Activated T-cell treated with anti-CD3 and anti-CD28 coated beads for 1 hour (primary cell): ENCODE measurements at regions not wholly inside any gene's neighbourhood (a gene's known extent, or its start where the extent isn't known, plus 50 kb on each side); places are given as distances from the start of the nearest gene placed in this dataset.

Experiments
- DNase-seq: peaks from one replicate; pipeline ENCODE4 v3.0.0-alpha.2; 2020; ENCODE audit warnings: low read depth

GRCh38 chr11:134644476-134645456 lies 232.7 kb upstream of the B3GAT1 start:
- DNase-seq = no peak

DNA sequence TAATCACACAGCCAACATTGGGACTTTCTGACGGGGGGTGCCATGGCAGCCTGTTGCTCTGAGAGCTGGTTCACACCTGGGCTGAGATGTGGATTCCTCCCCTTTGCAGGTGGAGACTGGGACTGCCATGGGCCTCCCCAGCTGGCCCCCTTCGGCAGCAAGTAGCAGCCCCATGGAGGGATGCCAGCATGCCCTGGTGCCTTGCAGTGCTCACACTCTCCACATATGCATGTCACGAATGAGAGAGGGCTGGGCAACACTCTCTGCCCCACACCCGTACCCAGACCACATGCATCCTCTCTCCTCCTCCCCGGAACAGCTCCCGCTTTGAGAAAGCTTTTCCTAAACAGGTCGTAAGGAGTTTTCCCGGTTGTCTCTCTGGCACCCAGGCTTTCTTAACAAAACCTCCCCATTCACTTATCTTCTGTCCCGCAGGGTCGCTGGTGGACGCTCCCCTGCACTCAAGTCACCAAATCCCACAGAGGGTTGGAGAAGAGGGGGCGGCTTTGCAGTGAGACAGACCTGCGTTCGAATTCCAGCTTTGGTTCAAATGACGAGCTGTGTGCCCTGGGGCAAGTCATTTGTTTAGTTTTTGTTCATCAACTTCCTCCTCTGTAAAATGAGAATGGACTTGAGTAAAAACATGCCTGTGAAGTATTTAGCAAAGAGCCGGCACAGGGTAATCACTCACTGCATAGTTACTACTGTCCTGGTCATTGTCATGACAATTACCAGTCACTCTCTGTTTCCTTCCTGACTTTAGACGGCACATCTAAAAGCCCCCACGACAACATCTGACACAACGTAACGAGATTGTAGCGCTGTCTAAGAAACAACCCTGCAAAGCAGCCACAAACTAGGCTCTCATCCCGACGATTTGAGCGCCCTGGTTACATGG lies 231.3 kb upstream of the B3GAT1 start:
- DNase-seq = no peak

GRCh38 chr11:134642206-134642605 lies 230.2 kb upstream of the B3GAT1 start:
- no peak for DNase-seq

GRCh38 chr11:134640971-134641968 lies 229.2 kb upstream of the B3GAT1 start:
- no peak for DNase-seq

DNA sequence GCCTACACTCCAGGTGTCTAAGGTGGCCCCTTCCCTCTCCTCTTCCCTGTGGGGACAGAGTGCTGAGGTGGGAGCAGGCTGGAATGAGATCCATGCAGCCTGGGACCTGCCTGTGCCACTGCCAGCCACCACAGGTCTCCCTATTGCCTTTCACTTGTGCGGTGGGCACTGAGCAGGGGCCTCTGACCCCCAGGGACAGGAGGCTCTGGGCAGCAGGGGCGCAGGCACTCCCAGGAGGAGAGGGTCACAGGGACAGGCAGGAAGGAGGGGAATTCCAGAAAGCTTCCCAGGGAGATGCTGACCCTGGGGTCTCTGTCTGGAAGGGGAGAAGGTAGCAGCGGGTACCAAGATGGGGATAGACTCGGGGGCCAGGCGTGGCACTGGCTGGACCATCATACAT lies 228.5 kb upstream of the B3GAT1 start:
- no peak for DNase-seq

- no peak for DNase-seq
Measured at GRCh38 chr11:134639586-134640330, 227.7 kb upstream of the B3GAT1 start.

GRCh38 chr11:134638796-134639430 lies 226.9 kb upstream of the B3GAT1 start:
- DNase-seq = no peak

DNA sequence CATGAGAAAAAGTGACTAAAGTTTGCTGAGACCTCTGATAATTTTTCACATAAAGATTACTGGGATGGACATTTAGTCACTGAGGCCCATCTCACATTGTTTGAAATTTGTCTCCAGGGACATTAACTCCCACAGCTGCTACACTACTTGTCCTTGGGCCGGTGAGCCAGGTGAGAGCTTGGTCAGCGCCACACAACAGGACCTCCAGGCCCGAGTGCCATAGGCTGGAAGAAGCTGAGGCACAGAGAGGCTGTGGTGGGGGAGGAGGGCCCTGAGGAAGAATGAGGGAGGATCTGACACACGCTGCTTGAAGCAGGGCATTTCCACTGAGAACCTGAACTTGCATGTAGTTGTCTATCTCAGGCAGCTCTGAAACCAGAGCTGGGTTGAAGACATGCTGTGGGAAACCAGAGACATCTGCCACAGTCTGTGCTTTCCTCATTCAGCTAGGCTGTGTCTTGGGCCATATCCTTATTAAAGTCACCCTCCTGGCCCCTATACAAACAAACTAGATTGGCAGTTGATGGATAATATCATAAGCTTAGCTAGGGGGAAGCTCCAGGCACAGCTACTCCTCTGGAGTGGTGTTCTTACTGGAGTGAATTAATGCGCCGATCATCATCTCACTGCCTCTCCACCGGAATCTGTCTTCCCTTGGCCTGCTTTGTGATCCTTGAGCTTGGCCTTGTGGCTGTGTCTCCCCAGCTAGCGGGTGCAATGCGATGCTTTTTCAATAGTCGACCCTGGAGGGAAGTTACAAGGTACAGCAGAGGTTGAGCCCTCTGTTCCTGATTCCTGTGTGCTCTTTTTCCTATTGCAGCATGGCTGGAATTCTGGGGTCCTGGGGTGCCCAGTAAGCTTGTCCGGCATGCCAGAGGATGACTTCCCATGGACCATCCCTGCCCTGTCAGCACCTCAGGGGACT lies 225.3 kb upstream of the B3GAT1 start:
- DNase-seq = no peak

GRCh38 chr11:134636071-134636470 lies 224.0 kb upstream of the B3GAT1 start:
- no peak for DNase-seq

GRCh38 chr11:134634897-134635831 lies 223.1 kb upstream of the B3GAT1 start:
- no peak for DNase-seq

DNA sequence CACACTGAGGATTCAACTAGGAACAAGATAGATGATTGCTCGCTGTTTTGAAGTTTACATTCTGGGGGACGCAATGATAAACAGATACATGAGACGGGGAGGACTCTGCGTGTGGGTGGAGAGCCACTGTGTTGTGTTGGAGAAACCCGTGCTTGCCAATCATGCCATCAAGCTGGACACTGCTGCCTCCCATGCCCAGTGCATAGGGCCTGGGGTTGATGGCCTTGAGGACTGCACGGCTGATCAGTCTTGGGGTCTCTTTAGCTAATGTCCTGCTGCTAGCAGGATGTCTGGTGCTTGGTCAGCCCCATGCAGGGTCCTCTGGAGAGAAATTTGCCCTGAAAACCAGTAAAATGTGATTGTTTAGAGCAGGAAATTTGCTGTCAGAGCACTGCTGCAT lies 221.2 kb upstream of the B3GAT1 start:
- no peak for DNase-seq

- DNase-seq = no peak
Measured at GRCh38 chr11:134632347-134633119, 220.5 kb upstream of the B3GAT1 start.

DNA sequence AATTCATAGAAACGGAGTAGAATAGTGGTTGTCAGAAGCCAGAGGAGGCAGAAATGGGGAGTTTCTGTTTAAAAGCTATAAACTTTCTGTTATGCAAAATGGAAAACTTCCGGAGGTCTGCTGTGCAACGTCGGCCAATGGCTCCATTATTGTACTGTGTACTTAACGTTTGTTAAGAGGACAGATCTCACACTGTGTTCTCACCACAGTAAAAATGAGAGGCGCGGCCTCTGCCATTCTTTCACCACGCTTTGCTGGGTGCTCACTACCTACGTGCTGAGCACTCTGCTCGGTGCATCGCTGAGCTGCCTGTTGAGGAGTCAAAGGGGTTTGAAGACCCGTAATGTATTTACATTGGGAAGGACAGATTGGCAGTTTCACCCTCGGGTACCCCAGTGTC lies 218.8 kb upstream of the B3GAT1 start:
- no peak for DNase-seq

DNA sequence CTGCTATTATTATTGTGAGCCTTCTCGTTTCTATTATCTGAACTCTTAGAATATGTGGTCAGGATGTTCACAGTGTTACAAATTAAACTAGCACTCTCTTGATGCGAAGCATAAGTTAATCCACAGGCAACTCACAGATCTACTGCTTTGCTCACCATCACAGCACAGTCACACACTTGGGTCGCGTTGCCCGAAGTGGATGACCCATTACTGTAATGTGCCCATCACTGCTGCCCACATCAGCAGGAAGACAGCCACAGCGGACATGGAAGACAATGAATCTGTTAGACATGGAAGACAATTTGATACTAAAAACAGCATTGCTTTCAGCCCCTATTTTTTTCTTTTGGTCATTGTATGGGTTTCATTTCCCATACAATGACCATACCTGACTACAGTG lies 216.4 kb upstream of the B3GAT1 start:
- no peak for DNase-seq

GRCh38 chr11:134626032-134626431 lies 214.0 kb upstream of the B3GAT1 start:
- no peak for DNase-seq

- DNase-seq = no peak
Measured at GRCh38 chr11:134625631-134626030, 213.6 kb upstream of the B3GAT1 start.

DNA sequence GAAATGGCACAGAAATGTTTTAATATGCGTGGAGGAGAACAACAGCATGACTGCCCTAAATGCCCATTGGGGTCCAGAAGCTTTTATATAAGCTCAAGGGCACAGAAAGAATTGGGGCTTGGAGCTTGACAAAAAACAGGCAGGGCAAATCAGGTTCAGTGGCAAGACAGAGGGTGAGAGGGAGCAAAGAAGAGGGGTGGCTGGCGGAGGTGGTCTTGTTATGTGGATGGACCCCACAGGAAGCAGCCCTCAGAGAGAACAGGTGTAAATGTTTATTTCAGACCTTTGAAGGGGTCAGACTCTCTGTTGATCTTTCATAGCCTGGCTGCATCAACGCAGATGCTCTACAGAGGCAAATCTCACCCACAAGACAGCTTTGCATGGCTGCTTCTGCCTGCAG lies 213.1 kb upstream of the B3GAT1 start:
- no peak for DNase-seq
